ENCODE measurements at regions not wholly inside any gene's neighbourhood (a gene's known extent, or its start where the extent isn't known, plus 50 kb on each side); places are given as distances from the start of the nearest gene placed in this dataset.
"Not testable (repeated sequence)": the region's sequence is repeated elsewhere in the genome, so short reads cannot be mapped to it uniquely, and the experiment has no call there.

GRCh38 chr4:14919785-14920184, 82.5 kb upstream of the CPEB2 start:
- no peak for DNase-seq (ENCODE audit: low spot score)

GRCh38 chr4:14920237-14920636, 82.0 kb upstream of the CPEB2 start:
- DNase-seq (ENCODE audit: low spot score): no peak

GRCh38 chr4:14920759-14921320, 81.4 kb upstream of the CPEB2 start:
- DNase-seq (ENCODE audit: low spot score): no peak

- DNase-seq (ENCODE audit: low spot score): not testable (repeated sequence)
Measured at GRCh38 chr4:14921781-14922180, 80.5 kb upstream of the CPEB2 start.

- DNase-seq (ENCODE audit: low spot score): no peak
Measured at GRCh38 chr4:14924076-14924811, 78.0 kb upstream of the CPEB2 start.

GRCh38 chr4:14924812-14925344, 77.4 kb upstream of the CPEB2 start:
- DNase-seq (ENCODE audit: low spot score): no peak

GRCh38 chr4:14925471-14925870, 76.8 kb upstream of the CPEB2 start:
- DNase-seq (ENCODE audit: low spot score): no peak

- no peak for DNase-seq (ENCODE audit: low spot score)
Measured at GRCh38 chr4:14926368-14926767, 75.9 kb upstream of the CPEB2 start.

GRCh38 chr4:14928035-14928434, 74.2 kb upstream of the CPEB2 start:
- DNase-seq (ENCODE audit: low spot score): no peak

- no peak for DNase-seq (ENCODE audit: low spot score)
Measured at GRCh38 chr4:14929669-14930068, 72.6 kb upstream of the CPEB2 start.

DNA sequence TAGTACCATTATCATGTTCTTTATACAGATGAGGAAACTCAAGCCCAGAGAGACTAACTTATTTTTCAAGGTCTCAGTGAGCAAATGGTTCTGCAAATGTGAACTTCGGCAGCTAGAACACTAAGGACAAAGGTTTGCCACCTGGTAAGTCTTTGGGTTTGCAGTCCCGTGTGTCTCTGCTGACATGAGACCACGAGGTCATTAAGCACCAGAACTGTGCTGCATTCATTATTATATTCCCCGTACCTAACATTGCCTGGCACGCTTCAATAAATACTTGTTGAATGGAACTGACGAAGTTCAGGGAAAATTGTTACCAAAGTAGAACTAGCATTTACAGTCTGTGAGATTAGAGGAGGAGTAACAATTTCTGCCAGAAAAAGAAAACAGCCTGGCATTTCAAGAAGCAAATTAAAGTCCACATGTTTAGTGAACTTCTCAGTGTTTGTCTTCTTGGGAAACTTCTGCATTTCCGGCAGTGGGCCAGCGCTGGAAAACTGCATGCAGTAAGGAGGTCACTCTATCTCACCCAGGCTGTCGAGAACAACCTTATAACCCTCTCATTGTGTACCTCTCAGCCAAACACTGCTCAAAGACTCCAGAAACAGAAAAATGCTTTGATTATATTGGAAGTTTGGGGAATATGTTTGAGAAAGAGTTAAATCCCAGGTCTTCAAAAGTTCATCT, 67.4 kb upstream of the CPEB2 start:
- no peak for DNase-seq (ENCODE audit: low spot score)

- DNase-seq (ENCODE audit: low spot score): no peak
Measured at GRCh38 chr4:14943749-14944148, 58.5 kb upstream of the CPEB2 start.

DNA sequence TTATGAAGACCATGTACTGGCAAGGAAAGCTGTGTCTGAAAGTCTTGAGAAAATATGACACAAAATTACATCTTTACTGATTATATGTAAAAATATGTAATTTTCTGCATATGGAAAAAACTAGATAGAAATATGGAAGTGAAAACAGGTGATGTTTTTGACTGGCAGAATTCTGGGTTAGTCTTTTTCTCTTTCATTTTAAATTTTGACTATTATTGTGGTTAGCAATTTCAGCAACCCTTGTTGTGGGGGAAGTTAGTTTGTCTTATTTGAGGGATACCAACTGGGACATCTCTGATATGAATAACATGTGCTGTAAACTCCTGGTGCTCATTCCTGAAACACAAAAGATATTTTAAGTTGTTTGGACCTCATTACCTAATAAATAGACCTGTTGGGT, 49.9 kb upstream of the CPEB2 start:
- no peak for DNase-seq (ENCODE audit: low spot score)
